ENCODE measurements at regions not wholly inside any gene's neighbourhood (a gene's known extent, or its start where the extent isn't known, plus 50 kb on each side); places are given as distances from the start of the nearest gene placed in this dataset.

DNA sequence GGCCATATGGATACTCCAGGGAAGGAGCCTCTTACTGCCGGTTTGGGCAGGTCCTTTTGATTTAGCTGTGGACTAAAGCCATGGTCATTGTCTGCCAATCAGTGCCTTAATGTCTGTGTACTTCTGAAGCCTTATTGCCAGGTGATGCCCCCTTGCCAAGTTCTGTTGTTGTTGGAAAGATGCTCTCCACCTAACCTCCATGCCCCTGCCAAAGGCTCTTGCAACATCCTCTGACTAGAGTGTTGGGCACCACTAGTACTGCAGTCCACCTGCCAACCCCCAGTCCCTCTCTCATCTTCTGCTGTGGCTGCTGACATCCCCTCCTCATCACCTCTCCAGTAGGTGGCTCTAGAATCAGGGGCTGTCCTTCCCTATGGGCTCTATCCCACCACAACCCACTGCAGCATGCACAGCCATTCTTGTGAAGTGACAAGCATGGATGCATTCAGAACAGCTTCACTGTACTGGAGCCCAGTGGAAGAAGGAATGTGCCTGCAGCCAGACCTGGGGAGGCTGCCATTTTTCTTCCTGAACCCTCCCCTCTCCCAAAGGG lies 375.3 kb upstream of the CDH5 start:
- H3F3A ChIP-seq (ENCODE audit: control insufficient read depth, insufficient read depth), result no peaks in the 10 kb centered on the region
- H3K4me1 ChIP-seq (ENCODE audit: control insufficient read depth, low read length), result no peaks in the 10 kb centered on the region
- no peak overlapping the region for H3K4me2 ChIP-seq (ENCODE audit: low read length)
- H3K9me3 ChIP-seq (ENCODE audit: control insufficient read depth, insufficient read depth, low read length), result no peaks in the 10 kb centered on the region
- H3K9me2 ChIP-seq (replicated peaks; ENCODE audit: control insufficient read depth, low read length), result no peaks in the 10 kb centered on the region
- no peaks in the 10 kb centered on the region for H3K36me3 ChIP-seq (ENCODE audit: control insufficient read depth, low read length)
- no peaks in the 10 kb centered on the region for H4K20me1 ChIP-seq (ENCODE audit: control insufficient read depth, insufficient read depth, low read depth, low read length)
- H3K27me3 ChIP-seq (ENCODE audit: control insufficient read depth, low read length), result no peaks in the 10 kb centered on the region
- H3K79me2 ChIP-seq (ENCODE audit: control insufficient read depth, low read length), result no peaks in the 10 kb centered on the region
- H3K27ac ChIP-seq (ENCODE audit: low read depth, low read length), result no peak overlapping the region
- no peak overlapping the region for H3K4me3 ChIP-seq (ENCODE audit: low read length)
- TF ChIP-seq, protein P1, sequence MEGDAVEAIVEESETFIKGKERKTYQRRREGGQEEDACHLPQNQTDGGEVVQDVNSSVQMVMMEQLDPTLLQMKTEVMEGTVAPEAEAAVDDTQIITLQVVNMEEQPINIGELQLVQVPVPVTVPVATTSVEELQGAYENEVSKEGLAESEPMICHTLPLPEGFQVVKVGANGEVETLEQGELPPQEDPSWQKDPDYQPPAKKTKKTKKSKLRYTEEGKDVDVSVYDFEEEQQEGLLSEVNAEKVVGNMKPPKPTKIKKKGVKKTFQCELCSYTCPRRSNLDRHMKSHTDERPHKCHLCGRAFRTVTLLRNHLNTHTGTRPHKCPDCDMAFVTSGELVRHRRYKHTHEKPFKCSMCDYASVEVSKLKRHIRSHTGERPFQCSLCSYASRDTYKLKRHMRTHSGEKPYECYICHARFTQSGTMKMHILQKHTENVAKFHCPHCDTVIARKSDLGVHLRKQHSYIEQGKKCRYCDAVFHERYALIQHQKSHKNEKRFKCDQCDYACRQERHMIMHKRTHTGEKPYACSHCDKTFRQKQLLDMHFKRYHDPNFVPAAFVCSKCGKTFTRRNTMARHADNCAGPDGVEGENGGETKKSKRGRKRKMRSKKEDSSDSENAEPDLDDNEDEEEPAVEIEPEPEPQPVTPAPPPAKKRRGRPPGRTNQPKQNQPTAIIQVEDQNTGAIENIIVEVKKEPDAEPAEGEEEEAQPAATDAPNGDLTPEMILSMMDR (IDR thresholded peaks at IDR 0.05; ENCODE audit: low read depth, low read length, poor library complexity, severe bottlenecking), result no peak
- no peak for TF ChIP-seq EZH2phosphoT487 (IDR thresholded peaks at IDR 0.05; ENCODE audit: borderline replicate concordance, low read length)

DNA sequence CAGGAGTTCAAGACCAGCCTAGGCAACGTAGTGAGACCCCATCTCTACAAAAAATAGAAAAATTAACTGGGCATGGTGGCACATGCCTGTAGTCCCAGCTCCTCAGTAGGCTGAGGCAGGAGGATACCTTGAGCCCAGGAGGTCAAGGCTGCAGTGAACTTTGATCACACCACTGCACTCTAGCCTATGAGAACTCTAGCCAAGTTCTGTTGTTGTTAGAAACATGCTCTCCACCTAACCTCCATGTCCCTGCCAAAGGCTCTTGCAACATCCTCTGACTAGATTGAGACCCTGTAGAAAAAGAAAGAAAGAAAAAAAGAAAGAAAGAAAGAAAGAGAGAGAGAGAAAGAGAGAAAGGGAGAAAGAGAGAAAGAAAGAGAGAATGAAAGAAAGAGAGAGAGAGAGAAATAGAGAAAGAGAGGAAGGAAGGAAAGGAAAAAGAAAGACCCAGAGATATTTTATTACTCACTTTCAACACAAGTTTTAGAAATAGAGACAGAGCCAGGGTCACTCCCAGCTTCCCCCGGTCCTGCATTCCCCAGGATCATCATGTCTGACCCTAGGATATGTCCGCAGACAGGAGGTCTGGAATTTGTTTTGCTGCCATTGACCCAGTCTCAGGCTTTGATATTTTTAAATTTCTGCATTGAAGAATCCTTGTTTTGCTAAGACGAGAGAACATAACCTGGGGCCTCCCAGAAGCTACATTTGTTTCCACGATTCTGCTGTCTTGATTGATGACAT lies 376.5 kb upstream of the CDH5 start:
- Histone ChIP-seq H3K79me2 (ENCODE audit: control insufficient read depth, low read length) (no peaks in the 10 kb centered on the region), H3K27me3 (ENCODE audit: control insufficient read depth, low read length) (no peaks in the 10 kb centered on the region), H3K4me2 (ENCODE audit: low read length) (no peak overlapping the region), H3K27ac (ENCODE audit: low read depth, low read length) (no peak overlapping the region), H3K36me3 (ENCODE audit: control insufficient read depth, low read length) (no peaks in the 10 kb centered on the region), H3K9me2 (replicated peaks; ENCODE audit: control insufficient read depth, low read length) (no peaks in the 10 kb centered on the region), H3K4me3 (ENCODE audit: low read length) (no peak overlapping the region), H4K20me1 (ENCODE audit: control insufficient read depth, insufficient read depth, low read depth, low read length) (no peaks in the 10 kb centered on the region), H3K9me3 (ENCODE audit: control insufficient read depth, insufficient read depth, low read length) (no peaks in the 10 kb centered on the region), H3K4me1 (ENCODE audit: control insufficient read depth, low read length) (no peaks in the 10 kb centered on the region), H3F3A (ENCODE audit: control insufficient read depth, insufficient read depth) (no peaks in the 10 kb centered on the region)
- TF ChIP-seq, protein P1 (IDR thresholded peaks at IDR 0.05; ENCODE audit: low read depth, low read length, poor library complexity, severe bottlenecking), result no peak
- TF ChIP-seq EZH2phosphoT487 (IDR thresholded peaks at IDR 0.05; ENCODE audit: borderline replicate concordance, low read length), result no peak

DNA sequence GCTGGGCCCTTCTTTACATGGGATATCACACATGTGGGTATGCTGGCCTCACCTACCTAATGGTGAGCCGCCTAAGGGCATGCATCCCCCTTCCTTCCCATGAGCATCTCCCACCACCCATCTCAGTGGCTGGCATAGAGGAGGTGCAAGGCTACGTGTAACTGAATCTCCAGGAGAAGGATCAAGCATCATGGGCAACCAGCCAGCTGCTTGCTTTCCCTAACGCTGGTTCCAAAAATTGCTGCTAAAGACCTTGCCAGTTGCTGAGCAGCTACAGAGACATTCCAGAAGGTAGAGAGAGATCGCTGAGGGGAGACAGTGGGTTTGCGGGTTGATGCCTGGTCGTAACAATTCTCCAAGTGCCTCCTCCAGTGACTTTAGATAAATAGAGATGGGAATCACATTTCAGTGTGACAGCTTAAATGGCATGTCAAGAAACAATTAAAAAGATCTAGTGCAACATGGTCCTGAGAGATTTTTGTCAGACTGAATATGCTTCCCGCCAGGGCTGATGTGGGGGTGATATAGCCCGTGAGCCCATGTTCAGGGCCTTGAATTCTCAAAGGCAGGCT lies 378.4 kb upstream of the CDH5 start:
- Histone ChIP-seq H3K4me3 (ENCODE audit: low read length) (no peak overlapping the region), H3K9me3 (ENCODE audit: control insufficient read depth, insufficient read depth, low read length) (no peaks in the 10 kb centered on the region), H3F3A (ENCODE audit: control insufficient read depth, insufficient read depth) (no peaks in the 10 kb centered on the region), H3K9me2 (replicated peaks; ENCODE audit: control insufficient read depth, low read length) (no peaks in the 10 kb centered on the region), H3K4me1 (ENCODE audit: control insufficient read depth, low read length) (no peaks in the 10 kb centered on the region), H4K20me1 (ENCODE audit: control insufficient read depth, insufficient read depth, low read depth, low read length) (no peaks in the 10 kb centered on the region), H3K79me2 (ENCODE audit: control insufficient read depth, low read length) (no peaks in the 10 kb centered on the region), H3K27ac (ENCODE audit: low read depth, low read length) (no peak overlapping the region), H3K36me3 (ENCODE audit: control insufficient read depth, low read length) (no peaks in the 10 kb centered on the region), H3K27me3 (ENCODE audit: control insufficient read depth, low read length) (no peaks in the 10 kb centered on the region), H3K4me2 (ENCODE audit: low read length) (no peak overlapping the region)
- no peak for TF ChIP-seq EZH2phosphoT487 (IDR thresholded peaks at IDR 0.05; ENCODE audit: borderline replicate concordance, low read length)
- TF ChIP-seq, protein P1 (IDR thresholded peaks at IDR 0.05; ENCODE audit: low read depth, low read length, poor library complexity, severe bottlenecking), result no peak

All from DOHH2 (cell line).